ENCODE measurements at regions not wholly inside any gene's neighbourhood (a gene's known extent, or its start where the extent isn't known, plus 50 kb on each side); places are given as distances from the start of the nearest gene placed in this dataset.

GRCh38 chr1:190597294-190597693, 119.6 kb upstream of the BRINP3 start:
- no peak for TF ChIP-seq JUNB (IDR thresholded peaks at IDR 0.05)
- TF ChIP-seq, protein P1, sequence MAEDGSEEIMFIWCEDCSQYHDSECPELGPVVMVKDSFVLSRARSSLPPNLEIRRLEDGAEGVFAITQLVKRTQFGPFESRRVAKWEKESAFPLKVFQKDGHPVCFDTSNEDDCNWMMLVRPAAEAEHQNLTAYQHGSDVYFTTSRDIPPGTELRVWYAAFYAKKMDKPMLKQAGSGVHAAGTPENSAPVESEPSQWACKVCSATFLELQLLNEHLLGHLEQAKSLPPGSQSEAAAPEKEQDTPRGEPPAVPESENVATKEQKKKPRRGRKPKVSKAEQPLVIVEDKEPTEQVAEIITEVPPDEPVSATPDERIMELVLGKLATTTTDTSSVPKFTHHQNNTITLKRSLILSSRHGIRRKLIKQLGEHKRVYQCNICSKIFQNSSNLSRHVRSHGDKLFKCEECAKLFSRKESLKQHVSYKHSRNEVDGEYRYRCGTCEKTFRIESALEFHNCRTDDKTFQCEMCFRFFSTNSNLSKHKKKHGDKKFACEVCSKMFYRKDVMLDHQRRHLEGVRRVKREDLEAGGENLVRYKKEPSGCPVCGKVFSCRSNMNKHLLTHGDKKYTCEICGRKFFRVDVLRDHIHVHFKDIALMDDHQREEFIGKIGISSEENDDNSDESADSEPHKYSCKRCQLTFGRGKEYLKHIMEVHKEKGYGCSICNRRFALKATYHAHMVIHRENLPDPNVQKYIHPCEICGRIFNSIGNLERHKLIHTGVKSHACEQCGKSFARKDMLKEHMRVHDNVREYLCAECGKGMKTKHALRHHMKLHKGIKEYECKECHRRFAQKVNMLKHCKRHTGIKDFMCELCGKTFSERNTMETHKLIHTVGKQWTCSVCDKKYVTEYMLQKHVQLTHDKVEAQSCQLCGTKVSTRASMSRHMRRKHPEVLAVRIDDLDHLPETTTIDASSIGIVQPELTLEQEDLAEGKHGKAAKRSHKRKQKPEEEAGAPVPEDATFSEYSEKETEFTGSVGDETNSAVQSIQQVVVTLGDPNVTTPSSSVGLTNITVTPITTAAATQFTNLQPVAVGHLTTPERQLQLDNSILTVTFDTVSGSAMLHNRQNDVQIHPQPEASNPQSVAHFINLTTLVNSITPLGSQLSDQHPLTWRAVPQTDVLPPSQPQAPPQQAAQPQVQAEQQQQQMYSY (CRISPR knock-in tag; IDR thresholded peaks at IDR 0.05) = no peak

All from GM12878 (cell line).